ENCODE measurements at regions not wholly inside any gene's neighbourhood (a gene's known extent, or its start where the extent isn't known, plus 50 kb on each side); places are given as distances from the start of the nearest gene placed in this dataset.
"Not testable (repeated sequence)": the region's sequence is repeated elsewhere in the genome, so short reads cannot be mapped to it uniquely, and the experiment has no call there.

GRCh38 chr5:14929293-14930065 lies 57.9 kb upstream of the ANKH start:
- Mint-ChIP-seq H3K36me3 (no peaks in the 10 kb centered on the region), H3K27me3 (no peaks in the 10 kb centered on the region), H3K9me3 (no peaks in the 10 kb centered on the region), H3K4me1 (peaks cover 29% of the 10 kb centered on the region), H3K4me3 (no peak overlapping the region), H3K27ac (no peak overlapping the region)
- DNase-seq = no peak

GRCh38 chr5:14928661-14929060 lies 57.1 kb upstream of the ANKH start:
- Mint-ChIP-seq H3K27me3 (no peaks in the 10 kb centered on the region), H3K36me3 (no peaks in the 10 kb centered on the region), H3K9me3 (no peaks in the 10 kb centered on the region), H3K4me1 (peaks cover 30% of the 10 kb centered on the region), H3K27ac (no peak overlapping the region), H3K4me3 (no peak overlapping the region)
- DNase-seq = no peak

DNA sequence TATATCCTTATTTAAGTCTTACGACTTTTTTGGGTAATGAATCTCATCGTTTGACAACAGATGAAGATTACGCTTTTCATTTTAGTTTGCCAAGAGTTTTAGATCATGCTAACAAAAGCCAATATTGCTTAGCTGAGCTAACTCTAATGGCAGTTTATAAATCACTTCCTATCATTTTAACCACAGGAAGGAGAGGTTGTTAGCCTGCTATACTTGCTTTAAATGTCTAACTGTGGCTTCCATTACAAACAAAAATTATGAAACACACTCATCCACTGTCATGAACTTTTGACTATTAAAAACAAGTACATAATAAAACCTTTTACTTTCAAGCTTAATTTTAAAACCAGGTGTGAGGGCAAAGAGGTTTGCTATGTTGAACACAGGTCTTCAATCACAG lies 53.7 kb upstream of the ANKH start:
- no peaks in the 10 kb centered on the region for H3K27me3 Mint-ChIP-seq
- H3K4me1 Mint-ChIP-seq = peaks cover 42% of the 10 kb centered on the region
- peak overlapping the region; percentile 89 for H3K27ac Mint-ChIP-seq
- H3K4me3 Mint-ChIP-seq = peak overlapping the region; percentile 40
- no peaks in the 10 kb centered on the region for H3K36me3 Mint-ChIP-seq
- no peak for DNase-seq
- H3K9me3 Mint-ChIP-seq = no peaks in the 10 kb centered on the region

- H3K4me1 Mint-ChIP-seq = peaks cover 47% of the 10 kb centered on the region
- H3K27ac Mint-ChIP-seq, H3K4me3 Mint-ChIP-seq, DNase-seq, H3K36me3 Mint-ChIP-seq, H3K27me3 Mint-ChIP-seq, H3K9me3 Mint-ChIP-seq: not testable (repeated sequence)
Observed at GRCh38 chr5:14922952-14923351, 51.4 kb upstream of the ANKH start.

DNA sequence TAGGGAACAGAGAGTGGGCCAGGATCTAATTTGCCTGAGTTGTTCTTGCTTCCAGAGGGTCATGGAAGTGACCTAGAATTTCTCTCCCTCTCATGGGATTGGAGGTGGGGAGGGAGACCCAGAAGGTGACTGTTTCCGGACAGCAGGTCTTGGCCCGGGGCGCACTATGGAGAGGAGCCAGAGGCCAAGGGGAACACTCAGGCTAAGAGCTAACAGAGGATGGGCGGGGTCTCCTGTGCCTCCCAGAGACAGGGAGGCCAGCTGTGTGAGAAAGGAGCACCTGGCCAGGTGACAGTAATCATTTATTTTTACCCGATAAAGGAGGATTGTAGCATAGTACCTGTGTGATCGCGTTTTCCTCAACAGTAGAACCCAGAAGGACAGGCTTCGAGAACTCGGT lies 50.9 kb upstream of the ANKH start:
- H3K36me3 Mint-ChIP-seq = no peaks in the 10 kb centered on the region
- peaks cover 44% of the 10 kb centered on the region for H3K4me1 Mint-ChIP-seq
- DNase-seq = no peak
- no peak overlapping the region for H3K27ac Mint-ChIP-seq
- H3K9me3 Mint-ChIP-seq = no peaks in the 10 kb centered on the region
- peaks cover 3% of the 10 kb centered on the region for H3K27me3 Mint-ChIP-seq
- H3K4me3 Mint-ChIP-seq = no peak overlapping the region

Data from activated naive CD8-positive, alpha-beta T cell treated with anti-CD3 and anti-CD28 coated beads for 36 hours (primary cell).